Stimulated activated CD4-positive, alpha-beta T cell treated with anti-CD3 and anti-CD28 coated beads, Interleukin-1b, Interleukin-23, amount 100 ng/mL, for 1 hour (primary cell): ENCODE measurements at regions not wholly inside any gene's neighbourhood (a gene's known extent, or its start where the extent isn't known, plus 50 kb on each side); places are given as distances from the start of the nearest gene placed in this dataset.

Experiments
- DNase-seq, 2 donors: peaks; one replicate each; pipeline ENCODE4 v3.0.0-alpha.2; 2020; ENCODE audit warnings: low read depth in 2 of 2

- DNase-seq, result no peak
Measured at GRCh38 chr6:87908978-87909811, 138.4 kb upstream of the SPACA1 start.

- no peak for DNase-seq
Measured at GRCh38 chr6:87907521-87907920, 140.1 kb upstream of the SPACA1 start.

GRCh38 chr6:87905101-87905641 lies 142.5 kb upstream of the SPACA1 start:
- DNase-seq, result no peak

- no peak for DNase-seq
Measured at GRCh38 chr6:87904011-87904410, 143.6 kb upstream of the SPACA1 start.

- DNase-seq, result no peak
Measured at GRCh38 chr6:87903323-87903722, 144.3 kb upstream of the SPACA1 start.

- no peak for DNase-seq
Measured at GRCh38 chr6:87902383-87902782, 145.3 kb upstream of the SPACA1 start.

GRCh38 chr6:87901613-87902012 lies 146.0 kb upstream of the SPACA1 start:
- no peak for DNase-seq

GRCh38 chr6:87900160-87900698 lies 147.4 kb upstream of the SPACA1 start:
- DNase-seq, result no peak

GRCh38 chr6:87899499-87900147 lies 148.0 kb upstream of the SPACA1 start:
- no peak for DNase-seq

GRCh38 chr6:87897663-87898062 lies 150.0 kb upstream of the SPACA1 start:
- no peak for DNase-seq

- DNase-seq, result no peak
Measured at GRCh38 chr6:87897013-87897412, 150.6 kb upstream of the SPACA1 start.

- DNase-seq, result no peak
Measured at GRCh38 chr6:87887266-87887665, 160.4 kb upstream of the SPACA1 start.

GRCh38 chr6:87884203-87884602 lies 163.4 kb upstream of the SPACA1 start:
- no peak for DNase-seq

GRCh38 chr6:87881342-87881895 lies 166.2 kb upstream of the SPACA1 start:
- no peak for DNase-seq

GRCh38 chr6:87879132-87879861 lies 168.3 kb upstream of the SPACA1 start:
- no peak for DNase-seq

- DNase-seq, result no peak
Measured at GRCh38 chr6:87875781-87876180, 171.9 kb upstream of the SPACA1 start.

GRCh38 chr6:87873556-87873955 lies 171.5 kb upstream of the AKIRIN2 start:
- DNase-seq, result no peak

- DNase-seq, result no peak
Measured at GRCh38 chr6:87870556-87870955, 168.5 kb upstream of the AKIRIN2 start.

GRCh38 chr6:87869064-87869905 lies 167.3 kb upstream of the AKIRIN2 start:
- DNase-seq, result no peak

GRCh38 chr6:87860902-87861301 lies 158.9 kb upstream of the AKIRIN2 start:
- DNase-seq, result no peak

GRCh38 chr6:87858440-87858839 lies 156.4 kb upstream of the AKIRIN2 start:
- DNase-seq, result no peak
